HG02623 (cell line): ENCODE measurements at regions not wholly inside any gene's neighbourhood (a gene's known extent, or its start where the extent isn't known, plus 50 kb on each side); places are given as distances from the start of the nearest gene placed in this dataset.
"Not testable (repeated sequence)": the region's sequence is repeated elsewhere in the genome, so short reads cannot be mapped to it uniquely, and the experiment has no call there.

Source experiments
- ATAC-seq: cut with Tn5 transposase; IDR thresholded peaks from one replicate; pipeline ENCODE4 v1.9.1; 2021; ENCODE audit warnings: moderate library complexity; ENCODE audit not compliant: unreplicated experiment

DNA sequence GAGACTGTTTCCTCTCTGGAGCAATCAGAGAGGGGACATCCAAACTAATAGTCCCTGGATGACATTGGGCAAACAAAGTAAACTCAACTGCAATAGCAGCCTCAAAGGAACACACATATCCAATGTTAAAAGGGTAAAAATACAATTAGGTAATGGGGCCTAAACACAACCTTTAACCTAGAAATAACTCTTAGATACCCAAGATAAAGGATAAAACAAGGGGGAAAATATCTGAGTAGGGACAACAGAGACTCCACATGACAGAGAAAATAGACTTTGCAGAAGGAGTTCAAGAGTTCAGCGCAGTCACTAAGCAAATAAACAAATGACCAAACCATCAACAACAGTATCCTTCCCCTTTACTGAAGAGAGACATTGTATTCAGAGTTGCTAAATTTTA is 149.3 kb downstream of the FBXO4 start:
- no peak for ATAC-seq

- ATAC-seq: no peak
Observed at GRCh38 chr5:42089705-42090104, 164.6 kb downstream of the FBXO4 start.

GRCh38 chr5:42090162-42090561 is 165.1 kb downstream of the FBXO4 start:
- no peak for ATAC-seq

- not testable (repeated sequence) for ATAC-seq
Observed at GRCh38 chr5:42099846-42100245, 174.8 kb downstream of the FBXO4 start.

- no peak for ATAC-seq
Observed at GRCh38 chr5:42108468-42108867, 183.4 kb downstream of the FBXO4 start.

- no peak for ATAC-seq
Observed at GRCh38 chr5:42109006-42109572, 184.0 kb downstream of the FBXO4 start.

DNA sequence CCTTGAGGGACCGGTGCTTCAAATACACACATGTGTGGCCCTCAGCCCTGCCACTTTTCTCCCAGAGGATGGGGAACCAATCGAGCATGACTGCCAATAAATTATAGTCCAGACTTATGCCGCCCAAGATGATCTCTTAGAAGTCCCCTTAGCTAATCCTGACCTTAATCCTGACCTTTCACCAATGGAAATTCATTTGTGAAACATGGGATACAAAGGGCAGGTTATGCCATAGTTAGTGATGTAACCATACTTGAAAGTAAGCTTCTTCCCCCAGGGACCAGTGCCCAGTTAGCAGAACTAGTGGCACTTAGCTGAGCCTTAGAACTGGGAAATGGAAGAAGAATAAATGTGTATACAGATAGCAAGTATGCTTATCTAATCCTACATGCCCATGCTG is 190.6 kb downstream of the FBXO4 start:
- not testable (repeated sequence) for ATAC-seq

DNA sequence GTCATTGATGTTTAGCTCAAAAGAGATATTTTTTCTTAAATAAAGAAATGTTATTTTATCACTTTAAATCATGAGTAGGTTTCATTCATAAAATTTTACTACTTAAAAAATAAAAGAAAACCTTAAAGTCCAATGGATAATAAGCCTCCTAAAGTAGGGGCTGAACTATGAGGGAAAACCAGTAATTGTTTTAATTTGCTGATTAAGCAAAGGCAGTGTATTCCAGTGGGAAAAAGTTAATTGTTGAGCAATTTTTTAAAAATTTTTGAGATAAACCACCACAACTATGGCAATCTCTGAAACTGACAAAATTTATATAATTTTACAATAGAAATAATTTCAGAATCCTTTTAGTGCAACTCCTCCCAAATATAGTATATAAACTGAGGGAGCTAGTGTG is 195.0 kb downstream of the FBXO4 start:
- no peak for ATAC-seq

DNA sequence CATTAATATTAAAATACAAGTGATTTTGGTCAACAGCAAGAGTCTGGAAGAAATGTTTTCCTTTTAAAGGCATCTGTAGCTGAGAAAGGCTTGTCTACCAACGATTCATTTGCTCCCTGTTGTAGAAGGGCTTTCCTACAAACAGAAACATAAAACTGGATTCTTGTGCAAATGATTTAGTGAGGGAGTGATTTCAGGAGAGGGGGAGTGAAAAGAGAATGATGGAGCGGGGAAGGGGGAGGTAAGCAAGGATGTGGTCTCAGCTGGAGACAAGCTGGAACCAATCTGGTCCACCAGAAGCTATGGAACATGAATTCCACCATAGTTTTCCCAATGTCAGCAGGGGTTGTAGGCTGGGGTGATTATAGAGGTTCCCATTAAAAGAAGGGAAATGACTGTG is 196.3 kb downstream of the FBXO4 start:
- no peak for ATAC-seq

- no peak for ATAC-seq
Observed at GRCh38 chr5:42131081-42131480, 206.0 kb downstream of the FBXO4 start.

- no peak for ATAC-seq
Observed at GRCh38 chr5:42143361-42143760, 218.3 kb downstream of the FBXO4 start.

- no peak for ATAC-seq
Observed at GRCh38 chr5:42148813-42149212, 223.7 kb downstream of the FBXO4 start.

DNA sequence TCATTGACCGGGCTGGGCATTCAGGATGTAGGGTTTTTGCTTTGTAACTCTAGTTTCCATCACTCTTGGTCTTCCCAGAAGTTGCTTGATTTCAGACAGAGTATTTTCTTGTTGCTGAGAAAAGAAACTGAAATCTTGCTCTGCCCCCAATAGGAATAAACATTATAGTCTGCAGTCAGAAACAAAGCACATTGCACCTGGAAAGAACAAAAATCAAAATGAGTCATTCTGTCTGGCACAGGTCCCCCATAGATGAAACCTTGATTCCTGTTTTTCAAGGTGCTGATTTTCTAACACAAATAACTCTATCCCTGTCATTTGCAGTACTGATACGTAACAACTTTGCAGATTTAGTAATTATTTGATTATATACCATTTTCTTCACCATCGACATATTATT is 232.1 kb downstream of the FBXO4 start:
- no peak for ATAC-seq

DNA sequence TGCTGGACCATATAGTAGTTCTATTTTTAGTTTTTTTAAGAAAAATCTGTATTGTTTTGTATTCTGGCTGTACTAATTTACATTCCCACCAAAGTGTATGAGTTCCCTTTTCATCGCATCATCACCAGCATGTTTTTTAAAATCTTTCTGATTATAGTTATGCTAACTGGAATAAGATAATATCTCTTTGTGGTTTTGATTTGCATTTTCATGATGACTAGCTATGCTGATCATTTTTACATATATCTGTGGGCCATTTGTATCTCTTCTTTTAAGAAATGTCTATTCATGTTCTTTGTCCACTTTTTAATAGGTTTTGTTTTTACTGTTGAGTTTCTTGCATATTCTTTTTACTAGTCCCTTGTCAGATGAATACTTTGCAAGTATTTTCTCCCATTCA is 238.0 kb downstream of the FBXO4 start:
- no peak for ATAC-seq

DNA sequence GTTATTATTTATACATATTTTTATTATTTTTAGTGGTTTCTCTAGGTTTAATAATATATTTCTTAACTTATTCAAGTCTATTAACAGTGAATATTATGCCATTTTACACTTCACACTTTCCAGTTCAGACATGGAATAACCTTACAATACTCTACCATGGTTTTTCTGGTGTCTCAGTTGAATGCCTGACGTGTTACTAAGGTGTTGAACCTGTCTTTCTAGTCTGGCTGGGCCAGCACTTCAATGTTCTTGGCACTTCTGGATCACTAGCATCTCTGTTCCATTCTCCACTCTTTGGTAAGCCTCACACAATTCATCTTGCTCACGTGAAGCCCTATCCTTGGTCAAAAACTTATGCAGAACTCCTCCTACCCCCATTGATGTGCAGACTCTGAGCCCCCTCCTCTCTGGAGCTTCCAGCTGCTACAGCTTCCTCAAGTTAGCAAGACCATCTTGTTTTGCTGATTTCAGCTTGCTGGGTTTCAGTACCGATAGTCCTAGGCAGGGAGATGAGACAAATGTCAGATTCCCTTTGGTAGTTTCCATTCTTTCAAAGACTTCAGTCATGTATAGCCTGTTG is 243.1 kb downstream of the FBXO4 start:
- no peak for ATAC-seq

DNA sequence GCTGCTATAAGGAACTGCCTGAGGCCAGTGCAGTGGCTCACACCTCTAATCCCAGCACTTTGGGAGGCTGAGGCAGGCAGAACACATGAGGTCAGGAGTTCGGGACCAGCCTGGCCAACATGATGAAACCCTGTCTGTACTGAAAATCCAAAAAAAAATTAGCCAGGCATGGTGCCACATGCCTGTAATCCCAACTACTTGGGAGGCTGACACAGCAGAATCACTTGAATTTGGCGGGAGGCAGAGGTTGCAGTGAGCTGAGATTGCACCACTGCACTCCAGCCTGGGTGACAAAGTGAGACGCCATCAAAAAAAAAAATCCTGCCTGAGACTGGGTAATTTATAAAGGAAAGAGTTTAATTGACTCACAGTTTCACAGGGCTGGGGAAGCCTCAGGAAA is 247.1 kb upstream of the GHR start:
- ATAC-seq: not testable (repeated sequence)

DNA sequence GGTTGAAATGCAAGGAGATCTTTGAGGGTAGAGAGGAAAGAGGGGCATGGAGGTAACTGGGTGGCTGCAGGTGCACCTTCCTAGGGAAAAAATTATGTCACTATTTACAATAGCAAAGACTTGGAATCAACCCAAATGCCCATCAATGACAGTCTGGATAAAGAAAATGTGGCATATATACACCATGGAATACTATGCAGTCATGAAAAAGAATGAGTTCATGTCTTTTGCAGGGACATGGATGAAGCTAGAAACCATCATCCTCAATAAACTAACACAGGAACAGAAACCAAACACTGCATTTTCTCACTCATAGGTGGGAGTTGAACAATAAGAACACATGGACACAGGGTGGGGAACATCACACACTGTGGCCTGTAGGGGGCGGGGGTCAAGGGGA is 243.4 kb upstream of the GHR start:
- not testable (repeated sequence) for ATAC-seq

- ATAC-seq: no peak
Observed at GRCh38 chr5:42216904-42217303, 206.3 kb upstream of the GHR start.

DNA sequence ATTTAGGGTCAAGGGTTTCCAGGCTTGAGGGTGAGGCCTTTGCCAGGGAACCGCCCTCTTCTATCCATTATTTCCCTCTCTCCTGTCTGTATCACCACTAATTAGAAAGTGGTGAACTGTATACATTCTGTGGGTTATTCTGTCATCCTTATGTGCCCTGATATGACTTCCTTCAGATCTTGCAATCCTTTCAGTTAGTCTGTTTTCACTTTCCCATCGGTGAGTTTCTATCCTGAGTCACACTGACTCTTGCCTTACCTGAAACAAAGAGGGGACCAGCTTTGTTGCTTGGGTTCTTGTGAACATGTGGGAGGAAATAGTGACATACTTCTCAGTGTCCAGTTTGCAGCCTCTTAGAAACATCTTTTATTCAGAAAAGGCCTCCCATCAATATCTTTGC is 205.4 kb upstream of the GHR start:
- no peak for ATAC-seq

GRCh38 chr5:42225009-42225408 is 198.2 kb upstream of the GHR start:
- ATAC-seq: no peak

GRCh38 chr5:42228279-42228678 is 195.0 kb upstream of the GHR start:
- no peak for ATAC-seq

- no peak for ATAC-seq
Observed at GRCh38 chr5:42230839-42231238, 192.4 kb upstream of the GHR start.

DNA sequence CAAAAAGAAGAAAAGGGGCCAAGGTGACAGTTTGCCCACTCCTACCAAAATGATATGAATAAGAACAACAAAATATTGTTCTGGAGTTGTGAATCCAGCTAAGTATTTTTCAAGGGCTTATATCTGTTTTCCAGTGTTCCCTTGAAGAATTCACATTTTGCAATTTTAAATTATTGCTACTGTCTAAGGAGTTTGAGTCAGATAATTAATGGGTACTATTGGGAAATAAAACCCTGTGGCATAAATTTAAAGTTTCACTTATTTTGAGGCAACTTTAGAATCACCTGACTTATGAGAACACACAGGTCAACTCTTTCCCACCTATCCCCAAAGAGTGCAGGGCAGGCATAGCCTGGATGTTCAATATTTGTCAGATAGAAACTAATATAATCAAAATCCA is 188.0 kb upstream of the GHR start:
- ATAC-seq: no peak
